Ammon's horn (tissue), 1 donor: ENCODE measurements at regions not wholly inside any gene's neighbourhood (a gene's known extent, or its start where the extent isn't known, plus 50 kb on each side); places are given as distances from the start of the nearest gene placed in this dataset.

ENCODE experiments used
- DNase-seq: peaks from one replicate; pipeline ENCODE4 v3.0.0-alpha.2; 2016; ENCODE audit warnings: low spot score

GRCh38 chr2:4486971-4487370, 783.6 kb downstream of the DCDC2C start:
- DNase-seq = no peak

GRCh38 chr2:4499316-4500030, 796.1 kb downstream of the DCDC2C start:
- peak; percentile 42 for DNase-seq

GRCh38 chr2:4501525-4501924, 798.1 kb downstream of the DCDC2C start:
- DNase-seq = no peak

GRCh38 chr2:4502230-4502843, 799.0 kb downstream of the DCDC2C start:
- DNase-seq = no peak

GRCh38 chr2:4507661-4508060, 804.3 kb downstream of the DCDC2C start:
- DNase-seq = no peak

- no peak for DNase-seq
Measured at GRCh38 chr2:4515871-4516761, 812.7 kb downstream of the DCDC2C start.

GRCh38 chr2:4518596-4518995, 815.2 kb downstream of the DCDC2C start:
- no peak for DNase-seq

GRCh38 chr2:4522498-4523421, 819.4 kb downstream of the DCDC2C start:
- no peak for DNase-seq

- DNase-seq = no peak
Measured at GRCh38 chr2:4527416-4527815, 824.0 kb downstream of the DCDC2C start.

- no peak for DNase-seq
Measured at GRCh38 chr2:4528246-4528645, 824.9 kb downstream of the DCDC2C start.

GRCh38 chr2:4528773-4529172, 825.4 kb downstream of the DCDC2C start:
- no peak for DNase-seq

- no peak for DNase-seq
Measured at GRCh38 chr2:4529738-4530137, 826.4 kb downstream of the DCDC2C start.

- no peak for DNase-seq
Measured at GRCh38 chr2:4530231-4530630, 826.9 kb downstream of the DCDC2C start.

- no peak for DNase-seq
Measured at GRCh38 chr2:4533806-4534205, 830.4 kb downstream of the DCDC2C start.

GRCh38 chr2:4539121-4539520, 835.7 kb downstream of the DCDC2C start:
- no peak for DNase-seq

GRCh38 chr2:4549666-4550210, 846.4 kb downstream of the DCDC2C start:
- DNase-seq = no peak

GRCh38 chr2:4551691-4552474, 848.5 kb downstream of the DCDC2C start:
- no peak for DNase-seq

GRCh38 chr2:4553241-4553640, 849.9 kb downstream of the DCDC2C start:
- peak; percentile 17 for DNase-seq

- DNase-seq = no peak
Measured at GRCh38 chr2:4556135-4556896, 852.9 kb downstream of the DCDC2C start.

- DNase-seq = no peak
Measured at GRCh38 chr2:4561196-4561595, 857.8 kb downstream of the DCDC2C start.
